Fibroblast of lung (primary cell): ENCODE measurements at regions not wholly inside any gene's neighbourhood (a gene's known extent, or its start where the extent isn't known, plus 50 kb on each side); places are given as distances from the start of the nearest gene placed in this dataset.

Experiments used
- DNase-seq, 2 donors: peaks; one replicate each; pipeline versions ENCODE4 v3.0.0 to v3.0.0-alpha.2; 2010; ENCODE audit warnings: low read depth in 2 of 2
- H2AFZ ChIP-seq: 2 replicates; pipeline ENCODE4 v1.5.1; 2012; ENCODE audit warnings: low read length, control low read depth, inconsistent platforms
- H3K27ac ChIP-seq: 2 replicates; pipeline ENCODE4 v1.5.1; 2011; ENCODE audit warnings: low read length, control low read depth; ENCODE audit not compliant: insufficient read depth
- H3K27me3 ChIP-seq: 2 replicates; pipeline ENCODE4 v1.5.1; 2011; ENCODE audit warnings: mild to moderate bottlenecking, low read length; ENCODE audit not compliant: control insufficient read depth, insufficient read depth
- H3K36me3 ChIP-seq: 2 replicates; pipeline ENCODE4 v1.5.1; 2011; ENCODE audit warnings: low read length; ENCODE audit not compliant: control insufficient read depth, insufficient read depth
- H3K4me1 ChIP-seq: 2 replicates; pipeline ENCODE4 v1.5.1; 2011; ENCODE audit warnings: low read length; ENCODE audit not compliant: control insufficient read depth, insufficient read depth; ENCODE audit errors: extremely low read depth
- H3K4me2 ChIP-seq: 2 replicates; pipeline ENCODE4 v1.5.1; 2011; ENCODE audit warnings: low read length, control low read depth; ENCODE audit not compliant: insufficient read depth; ENCODE audit errors: extremely low read depth
- H3K4me3 ChIP-seq, 4 experiments: fragments of 200-600 bp in 1 of 4; sonication (generic) in 1 of 4; replicated peaks in 1 of 4; 2 replicates each; pipeline ENCODE4 v1.5.1; 2011 to 2016; ENCODE audit warnings: low read length in 4 of 4, low read depth in 3 of 4, mild to moderate bottlenecking in 3 of 4, control low read depth in 2 of 4, inconsistent platforms in 1 of 4, mixed read lengths in 1 of 4; ENCODE audit not compliant: insufficient read depth in 1 of 4; ENCODE audit errors: control extremely low read depth in 1 of 4
- H3K79me2 ChIP-seq: 2 replicates; pipeline ENCODE4 v1.5.1; 2012; ENCODE audit warnings: mild to moderate bottlenecking, low read length, inconsistent platforms; ENCODE audit not compliant: control insufficient read depth, insufficient read depth
- H3K9ac ChIP-seq: 2 replicates; pipeline ENCODE4 v1.5.1; 2011; ENCODE audit warnings: mild to moderate bottlenecking, low read length, control low read depth; ENCODE audit not compliant: insufficient read depth
- H3K9me3 ChIP-seq: 2 replicates; pipeline ENCODE4 v1.5.1; 2012; ENCODE audit warnings: low read depth, low read length; ENCODE audit not compliant: control insufficient read depth, insufficient read depth
- H4K20me1 ChIP-seq: 2 replicates; pipeline ENCODE4 v1.5.1; 2011; ENCODE audit warnings: low read length; ENCODE audit not compliant: control insufficient read depth, insufficient read depth; ENCODE audit errors: extremely low read depth
- EZH2 ChIP-seq: IDR thresholded peaks from 2 replicates; pipeline ENCODE4 v1.5.1; 2012; ENCODE audit warnings: low read length, control low read depth, mild to moderate bottlenecking; ENCODE audit errors: missing control alignments
- TF ChIP-seq, protein P1 (sequence below), 2 donors: IDR thresholded peaks in 1 of 2; conservative IDR thresholded peaks in 1 of 2; 1 replicate in 1 of 2; 2 replicates in 1 of 2; pipeline ENCODE4 v1.5.1; 2011 to 2012; ENCODE audit warnings: low read length in 2 of 2, control low read depth in 1 of 2, inconsistent platforms in 1 of 2, low read depth in 1 of 2, mild to moderate bottlenecking in 1 of 2

DNA sequence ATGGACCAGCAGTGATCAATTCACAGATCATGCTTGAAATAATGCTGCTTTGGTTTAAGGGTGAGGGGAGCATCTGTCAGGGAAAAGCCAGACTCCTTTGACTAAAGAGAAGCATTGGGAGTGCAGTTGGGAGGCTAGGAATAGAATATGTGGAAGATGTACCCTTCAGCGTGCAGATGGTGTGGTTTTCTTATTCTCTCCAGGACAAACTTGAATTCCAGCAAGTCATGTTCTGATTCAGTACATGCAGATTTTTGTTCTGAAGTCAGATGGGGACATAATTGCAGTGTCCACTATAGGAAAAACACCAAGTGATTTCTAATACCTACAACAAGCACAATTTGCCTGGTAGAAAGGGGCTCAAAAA is 99.0 kb upstream of the LIMCH1 start:
- H3K9me3 ChIP-seq, result no peaks in the 10 kb centered on the region
- no peak overlapping the region for H2AFZ ChIP-seq
- TF ChIP-seq, protein P1, sequence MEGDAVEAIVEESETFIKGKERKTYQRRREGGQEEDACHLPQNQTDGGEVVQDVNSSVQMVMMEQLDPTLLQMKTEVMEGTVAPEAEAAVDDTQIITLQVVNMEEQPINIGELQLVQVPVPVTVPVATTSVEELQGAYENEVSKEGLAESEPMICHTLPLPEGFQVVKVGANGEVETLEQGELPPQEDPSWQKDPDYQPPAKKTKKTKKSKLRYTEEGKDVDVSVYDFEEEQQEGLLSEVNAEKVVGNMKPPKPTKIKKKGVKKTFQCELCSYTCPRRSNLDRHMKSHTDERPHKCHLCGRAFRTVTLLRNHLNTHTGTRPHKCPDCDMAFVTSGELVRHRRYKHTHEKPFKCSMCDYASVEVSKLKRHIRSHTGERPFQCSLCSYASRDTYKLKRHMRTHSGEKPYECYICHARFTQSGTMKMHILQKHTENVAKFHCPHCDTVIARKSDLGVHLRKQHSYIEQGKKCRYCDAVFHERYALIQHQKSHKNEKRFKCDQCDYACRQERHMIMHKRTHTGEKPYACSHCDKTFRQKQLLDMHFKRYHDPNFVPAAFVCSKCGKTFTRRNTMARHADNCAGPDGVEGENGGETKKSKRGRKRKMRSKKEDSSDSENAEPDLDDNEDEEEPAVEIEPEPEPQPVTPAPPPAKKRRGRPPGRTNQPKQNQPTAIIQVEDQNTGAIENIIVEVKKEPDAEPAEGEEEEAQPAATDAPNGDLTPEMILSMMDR (conservative IDR thresholded peaks at IDR 0.05 in 1 of 2, IDR thresholded peaks at IDR 0.05 in 1 of 2; ENCODE audit: low read depth in 1 of 2, low read length in 2 of 2), result no peak
- TF ChIP-seq EZH2, result no peak
- no peaks in the 10 kb centered on the region for H3K36me3 ChIP-seq
- no peak overlapping the region for H3K27ac ChIP-seq
- no peak overlapping the region for H3K4me2 ChIP-seq
- H3K79me2 ChIP-seq, result no peaks in the 10 kb centered on the region
- no peaks in the 10 kb centered on the region for H4K20me1 ChIP-seq
- H3K9ac ChIP-seq, result no peak overlapping the region
- H3K27me3 ChIP-seq, result no peaks in the 10 kb centered on the region
- no peaks in the 10 kb centered on the region for H3K4me1 ChIP-seq
- DNase-seq, result no peak
- H3K4me3 ChIP-seq, result no peak overlapping the region

DNA sequence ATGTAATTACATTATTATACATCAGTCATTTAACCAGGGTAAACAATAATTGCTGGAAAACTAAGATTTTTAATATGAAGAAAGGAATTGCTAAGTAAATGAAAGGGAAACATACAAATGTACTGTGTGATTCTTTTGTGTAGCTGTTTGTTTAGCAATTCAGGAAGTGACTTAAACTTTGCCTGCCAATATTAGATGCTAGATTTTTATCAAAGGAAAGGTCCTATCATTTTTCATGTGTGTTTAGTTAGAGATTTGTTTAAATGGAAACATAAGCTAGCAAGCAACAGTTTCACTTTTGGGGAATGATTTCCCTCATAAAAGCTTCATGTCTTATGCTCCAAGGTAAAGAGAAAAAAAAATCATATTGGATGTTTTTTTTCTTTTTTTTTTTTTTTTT is 95.1 kb upstream of the LIMCH1 start:
- no peak for TF ChIP-seq EZH2
- TF ChIP-seq, protein P1 (conservative IDR thresholded peaks at IDR 0.05 in 1 of 2, IDR thresholded peaks at IDR 0.05 in 1 of 2; ENCODE audit: low read depth in 1 of 2, low read length in 2 of 2), result no peak
- Histone ChIP-seq H3K79me2 (no peaks in the 10 kb centered on the region), H3K9ac (no peak overlapping the region), H2AFZ (no peak overlapping the region), H3K27ac (no peak overlapping the region), H3K27me3 (no peaks in the 10 kb centered on the region), H3K9me3 (no peaks in the 10 kb centered on the region), H4K20me1 (no peaks in the 10 kb centered on the region), H3K4me1 (no peaks in the 10 kb centered on the region), H3K4me3 (no peak overlapping the region), H3K4me2 (no peak overlapping the region), H3K36me3 (no peaks in the 10 kb centered on the region)
- no peak for DNase-seq

DNA sequence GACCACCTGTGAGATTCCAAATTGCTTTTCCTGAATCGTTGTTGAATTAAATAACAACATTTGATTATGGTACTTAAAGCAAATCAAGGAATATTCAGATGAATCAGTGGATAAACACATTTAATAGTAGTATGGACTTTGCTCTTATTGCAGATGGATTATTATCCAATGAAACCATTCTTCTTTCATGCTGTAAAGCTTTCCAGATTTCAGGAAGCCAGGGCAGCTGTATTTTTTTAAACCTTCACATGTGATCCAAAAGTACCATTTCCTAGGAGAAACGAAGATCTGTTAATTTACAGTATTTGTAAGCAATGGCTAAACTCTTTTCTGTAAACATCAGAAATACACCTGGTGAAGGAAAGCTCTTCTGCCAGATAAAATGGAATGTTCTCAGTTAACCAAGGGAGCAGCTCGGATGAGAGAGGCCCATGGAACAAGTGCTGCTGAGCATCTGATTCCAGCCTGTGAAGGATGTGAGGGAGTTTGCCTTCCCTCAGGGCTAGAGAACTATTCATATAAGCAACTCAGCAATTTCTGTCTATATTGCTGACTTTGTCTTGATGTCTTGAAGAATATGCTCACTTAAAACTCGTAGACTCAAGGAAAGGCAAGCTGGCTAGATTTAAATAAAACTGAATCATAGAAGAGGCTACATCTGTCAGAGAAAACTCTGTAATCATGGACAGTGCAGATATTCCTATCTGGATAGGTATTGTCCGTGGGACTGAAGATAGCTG is 94.4 kb upstream of the LIMCH1 start:
- Histone ChIP-seq H3K4me1 (no peaks in the 10 kb centered on the region), H3K36me3 (no peaks in the 10 kb centered on the region), H3K9me3 (no peaks in the 10 kb centered on the region), H3K4me2 (no peak overlapping the region), H3K4me3 (no peak overlapping the region), H3K27me3 (no peaks in the 10 kb centered on the region), H3K27ac (no peak overlapping the region), H3K9ac (no peak overlapping the region), H2AFZ (no peak overlapping the region), H4K20me1 (no peaks in the 10 kb centered on the region), H3K79me2 (no peaks in the 10 kb centered on the region)
- no peak for DNase-seq
- TF ChIP-seq EZH2, result no peak
- TF ChIP-seq, protein P1 (conservative IDR thresholded peaks at IDR 0.05 in 1 of 2, IDR thresholded peaks at IDR 0.05 in 1 of 2; ENCODE audit: low read depth in 1 of 2, low read length in 2 of 2), result no peak
